Upper lobe of left lung (tissue), 6 donors: ENCODE measurements at regions not wholly inside any gene's neighbourhood (a gene's known extent, or its start where the extent isn't known, plus 50 kb on each side); places are given as distances from the start of the nearest gene placed in this dataset.

Experiments used
- ATAC-seq, 2 donors: fragments of 200-7000 bp; cut with Tn5 transposase; one replicate each; pipeline ENCODE4 v1.9.1; 2022; ENCODE audit warnings: mild to moderate bottlenecking in 2 of 2, moderate library complexity in 2 of 2; ENCODE audit not compliant: low FRiP score in 2 of 2
- DNase-seq, 2 donors: peaks; one replicate each; pipeline ENCODE4 v3.0.0-alpha.2; 2019 to 2020
- H3K27ac ChIP-seq, 4 donors: fragments of 200-600 bp; sonication (generic); one replicate each; pipeline ENCODE4 v1.5.1; 2016 to 2019
- H3K27me3 ChIP-seq, 4 donors: fragments of 200-600 bp; sonication (generic); one replicate each; pipeline ENCODE4 v1.5.1; 2017 to 2019
- H3K36me3 ChIP-seq, 4 donors: fragments of 200-600 bp; sonication (generic); one replicate each; pipeline ENCODE4 v1.5.1; 2016 to 2019
- H3K4me1 ChIP-seq, 4 donors: fragments of 200-600 bp; sonication (generic); one replicate each; pipeline ENCODE4 v1.5.1; 2018 to 2019
- H3K4me3 ChIP-seq, 4 donors: fragments of 200-600 bp; sonication (generic); one replicate each; pipeline ENCODE4 v1.5.1; 2017 to 2019; ENCODE audit warnings: mild to moderate bottlenecking in 2 of 4, moderate library complexity in 1 of 4
- H3K9me3 ChIP-seq, 4 donors: fragments of 200-600 bp; sonication (generic); one replicate each; pipeline ENCODE4 v1.5.1; 2018 to 2019
- CTCF ChIP-seq, 6 experiments: fragments of 450-650 bp in 4 of 6; fragments of 200-600 bp in 2 of 6; sonication (generic) in 2 of 6; IDR thresholded peaks; one replicate each; pipeline ENCODE4 v1.5.1; 2016 to 2019; ENCODE audit warnings: antibody characterized with exemption in 6 of 6
- EP300 ChIP-seq, 4 donors: sonication (generic); formaldehyde crosslinking; IDR thresholded peaks; one replicate each; pipeline ENCODE4 v1.5.1; 2017; ENCODE audit warnings: antibody characterized with exemption in 4 of 4, control low read depth in 2 of 4
- POLR2A ChIP-seq, 4 donors: fragments of 450-650 bp; IDR thresholded peaks; one replicate each; pipeline ENCODE4 v1.5.1; 2016 to 2017; ENCODE audit warnings: antibody characterized with exemption in 4 of 4, mild to moderate bottlenecking in 2 of 4
- POLR2AphosphoS5 ChIP-seq, 2 donors: sonication (generic); formaldehyde crosslinking; IDR thresholded peaks; one replicate each; pipeline ENCODE4 v1.5.1; 2017; ENCODE audit warnings: antibody characterized with exemption in 2 of 2
- WGBS, 2 donors: methylation state at CpG; one replicate each; pipeline ENCODE4 v1.1.5; 2017 to 2018; 5-methylcytosine and 5-hydroxymethylcytosine counted together
- donor health status: DM: no; HTN: no; CAD: no; lungs with moderate emphysema.
- donor health status: DM: no; HTN: yes; CAD: no; lungs with severe emphysema.

DNA sequence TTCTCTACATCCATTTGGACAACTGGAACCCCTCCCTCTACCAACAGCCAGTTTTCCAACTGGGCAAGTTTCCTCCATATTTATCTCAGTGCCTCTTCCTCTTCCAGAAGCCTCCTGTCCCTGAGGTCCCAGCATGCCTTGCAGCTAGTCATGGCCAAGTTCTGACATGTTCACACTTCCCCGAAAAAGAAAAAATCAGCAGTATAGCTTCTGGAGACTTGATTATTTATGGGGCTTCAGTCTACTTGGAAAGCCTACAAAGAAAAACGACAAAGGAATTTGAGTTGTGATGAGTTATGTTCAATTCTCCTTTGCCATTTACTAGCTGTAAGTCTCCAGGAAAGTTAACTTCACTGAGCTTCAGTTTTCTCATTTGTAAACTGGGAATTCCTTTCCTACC is 406.5 kb downstream of the MAFB start:
- no peaks in the 10 kb centered on the region for H3K9me3 ChIP-seq
- ATAC-seq (no peak), DNase-seq (no peak)
- peaks cover 7 to 14% (median 10%) of the 10 kb centered on the region in 4 donors for H3K4me1 ChIP-seq
- H3K4me3 ChIP-seq: no peak overlapping the region
- 57 to 67% methylated on average over 2 of the region's 2 CpGs for WGBS, 2 donors
- H3K27me3 ChIP-seq: no peaks in the 10 kb centered on the region
- no peak overlapping the region for H3K27ac ChIP-seq
- no peaks in the 10 kb centered on the region for H3K36me3 ChIP-seq
- TF ChIP-seq POLR2A (IDR thresholded peaks at IDR 0.05) (no peak), EP300 (IDR thresholded peaks at IDR 0.05) (no peak), CTCF (IDR thresholded peaks at IDR 0.05) (no peak), POLR2AphosphoS5 (IDR thresholded peaks at IDR 0.05) (no peak)

- ATAC-seq (no peak), DNase-seq (no peak)
- no peak overlapping the region for H3K4me3 ChIP-seq
These were observed 408.4 kb downstream of the MAFB start for GRCh38 chr20:40280616-40281015.

DNA sequence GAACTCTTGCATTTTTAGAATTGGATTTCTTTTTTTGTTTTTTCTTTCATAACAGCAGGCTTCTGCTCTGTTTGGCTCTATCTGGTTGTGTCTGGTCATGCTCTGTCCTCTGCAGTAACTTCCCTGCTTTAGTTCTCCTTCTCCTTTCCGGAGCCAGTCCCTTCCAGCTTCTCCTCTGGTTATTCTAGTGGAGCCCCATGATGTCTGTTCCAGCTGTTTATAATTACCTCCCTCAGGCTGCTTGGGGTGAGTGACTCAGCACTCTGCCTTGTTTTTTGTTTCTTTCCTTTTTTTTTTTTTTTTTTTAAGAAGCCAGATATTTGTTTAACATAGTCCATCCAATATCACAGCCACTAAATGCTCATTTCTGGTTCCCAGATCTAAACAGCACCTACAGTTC is 409.6 kb downstream of the MAFB start:
- Histone ChIP-seq H3K27ac (peak overlapping the region; percentile 8 to 61 (median 44)), H3K27me3 (no peaks in the 10 kb centered on the region), H3K4me3 (no peak overlapping the region), H3K36me3 (no peaks in the 10 kb centered on the region), H3K9me3 (no peaks in the 10 kb centered on the region), H3K4me1 (peaks cover 0 to 7% (median 6%) of the 10 kb centered on the region in 4 donors)
- TF ChIP-seq POLR2AphosphoS5 (IDR thresholded peaks at IDR 0.05) (no peak), EP300 (IDR thresholded peaks at IDR 0.05) (no peak), POLR2A (IDR thresholded peaks at IDR 0.05) (no peak), CTCF (IDR thresholded peaks at IDR 0.05) (no peak)
- WGBS, 2 donors: 48 to 54% methylated on average over 1 of the region's 1 CpG
- DNase-seq (peak in 1 of 2 donors; percentile 57), ATAC-seq (peak; percentile 78 to 93)

More at GRCh38 chr20:40280616-40281015, 408.4 kb downstream of the MAFB start:
- Histone ChIP-seq H3K27ac (no peak overlapping the region), H3K4me1 (peaks cover 0 to 7% (median 6%) of the 10 kb centered on the region in 4 donors), H3K9me3 (no peaks in the 10 kb centered on the region), H3K36me3 (no peaks in the 10 kb centered on the region), H3K27me3 (no peaks in the 10 kb centered on the region)
- 89 to 99% methylated on average over 4 of the region's 4 CpGs for WGBS, 2 donors
- no peak for TF ChIP-seq EP300 (IDR thresholded peaks at IDR 0.05)
- TF ChIP-seq POLR2AphosphoS5 (IDR thresholded peaks at IDR 0.05): no peak
- TF ChIP-seq POLR2A (IDR thresholded peaks at IDR 0.05): no peak

- TF ChIP-seq POLR2A (IDR thresholded peaks at IDR 0.05) (no peak), POLR2AphosphoS5 (IDR thresholded peaks at IDR 0.05) (no peak), CTCF (IDR thresholded peaks at IDR 0.05) (no peak), EP300 (IDR thresholded peaks at IDR 0.05) (no peak)
- peak overlapping the region; percentile 8 to 61 (median 44) for H3K27ac ChIP-seq
- no peak overlapping the region for H3K4me3 ChIP-seq
- H3K4me1 ChIP-seq: peaks cover 0 to 7% (median 6%) of the 10 kb centered on the region in 4 donors
- no peaks in the 10 kb centered on the region for H3K36me3 ChIP-seq
- ATAC-seq (no peak), DNase-seq (no peak)
- 83 to 97% methylated on average over 3 of the region's 3 CpGs for WGBS, 2 donors
- H3K9me3 ChIP-seq: no peaks in the 10 kb centered on the region
- H3K27me3 ChIP-seq: no peaks in the 10 kb centered on the region
These were observed 410.4 kb downstream of the MAFB start for GRCh38 chr20:40278673-40279072.

DNA sequence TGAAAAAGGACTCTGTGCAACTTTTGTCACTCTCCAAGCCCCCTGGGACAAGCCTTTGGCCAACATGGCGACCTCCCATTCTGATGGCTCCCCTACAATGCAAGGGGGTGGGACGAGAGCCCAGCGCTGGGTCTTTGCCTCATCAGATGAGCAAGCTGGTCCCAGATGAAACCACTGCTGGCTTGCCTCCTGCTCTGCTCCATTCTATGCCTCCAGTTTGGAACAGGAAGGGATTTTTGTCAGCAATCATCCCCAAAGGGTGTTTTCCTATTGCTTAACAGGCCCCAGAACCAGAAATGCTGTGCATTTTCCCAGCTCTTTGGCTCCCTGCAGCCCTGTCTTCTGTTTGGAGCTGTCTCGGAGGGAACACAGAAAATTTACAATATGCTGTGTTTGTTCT is 412.7 kb downstream of the MAFB start:
- H3K9me3 ChIP-seq: no peaks in the 10 kb centered on the region
- H3K27me3 ChIP-seq: no peaks in the 10 kb centered on the region
- 83 to 84% methylated on average over 4 of the region's 4 CpGs for WGBS, 2 donors
- H3K4me3 ChIP-seq: no peak overlapping the region
- peaks cover 0 to 7% (median 6%) of the 10 kb centered on the region in 4 donors for H3K4me1 ChIP-seq
- DNase-seq (no peak), ATAC-seq (peak in 1 of 2 donors; percentile 62)
- no peak overlapping the region for H3K27ac ChIP-seq
- no peak for TF ChIP-seq POLR2AphosphoS5 (IDR thresholded peaks at IDR 0.05)
- no peak for TF ChIP-seq CTCF (IDR thresholded peaks at IDR 0.05)
- TF ChIP-seq EP300 (IDR thresholded peaks at IDR 0.05): no peak
- no peak for TF ChIP-seq POLR2A (IDR thresholded peaks at IDR 0.05)
- H3K36me3 ChIP-seq: no peaks in the 10 kb centered on the region
